ENCODE measurements at regions not wholly inside any gene's neighbourhood (a gene's known extent, or its start where the extent isn't known, plus 50 kb on each side); places are given as distances from the start of the nearest gene placed in this dataset.

GRCh38 chr4:35252866-35253265, 991.4 kb downstream of the ARAP2 start:
- TF ChIP-seq CTCF (IDR thresholded peaks at IDR 0.05), result no peak
- DNase-seq (ENCODE audit: low spot score) (no peak), ATAC-seq (ENCODE audit: low FRiP score) (no peak)

GRCh38 chr4:35253331-35253730, 991.0 kb downstream of the ARAP2 start:
- TF ChIP-seq CTCF (IDR thresholded peaks at IDR 0.05), result no peak
- DNase-seq (ENCODE audit: low spot score) (no peak), ATAC-seq (ENCODE audit: low FRiP score) (no peak)

- TF ChIP-seq CTCF (IDR thresholded peaks at IDR 0.05), result no peak
- DNase-seq (ENCODE audit: low spot score) (no peak), ATAC-seq (ENCODE audit: low FRiP score) (no peak)
These were observed 957.9 kb downstream of the ARAP2 start for GRCh38 chr4:35286434-35286833.

- TF ChIP-seq CTCF (IDR thresholded peaks at IDR 0.05), result no peak
- DNase-seq (ENCODE audit: low spot score), result no peak
- no peak for ATAC-seq (ENCODE audit: low FRiP score)
These were observed 943.1 kb downstream of the ARAP2 start for GRCh38 chr4:35300996-35301774.

- no peak for ATAC-seq (ENCODE audit: low FRiP score)
- no peak for TF ChIP-seq CTCF (IDR thresholded peaks at IDR 0.05)
- no peak for DNase-seq (ENCODE audit: low spot score)
These were observed 928.9 kb downstream of the ARAP2 start for GRCh38 chr4:35315419-35315818.

- ATAC-seq (ENCODE audit: low FRiP score) (no peak), DNase-seq (ENCODE audit: low spot score) (no peak)
- TF ChIP-seq CTCF (IDR thresholded peaks at IDR 0.05), result no peak
These were observed 918.3 kb downstream of the ARAP2 start for GRCh38 chr4:35325908-35326453.

GRCh38 chr4:35342833-35343232, 901.5 kb downstream of the ARAP2 start:
- no peak for TF ChIP-seq CTCF (IDR thresholded peaks at IDR 0.05)
- no peak for ATAC-seq (ENCODE audit: low FRiP score)
- DNase-seq (ENCODE audit: low spot score), result no peak

Data from omental fat pad (tissue), 3 donors.